DND-41 (cell line): ENCODE measurements at regions not wholly inside any gene's neighbourhood (a gene's known extent, or its start where the extent isn't known, plus 50 kb on each side); places are given as distances from the start of the nearest gene placed in this dataset.

Experiments used
- ATAC-seq: fragments of 200-7000 bp; cut with Tn5 transposase; 3 replicates; pipeline ENCODE4 v1.9.1; 2021; ENCODE audit warnings: low read depth; ENCODE audit not compliant: insufficient read depth
- DNase-seq: peaks from one replicate; pipeline ENCODE4 v3.0.0-alpha.2; 2020
- H2AFZ ChIP-seq: 2 replicates; pipeline ENCODE4 v1.6.0; 2012; ENCODE audit warnings: low read depth, low read length
- H3K27ac ChIP-seq: 2 replicates; pipeline ENCODE4 v1.5.1; 2012; ENCODE audit warnings: low read length, inconsistent platforms
- H3K27me3 ChIP-seq: fragments of 200-600 bp; sonication (generic); 2 replicates; pipeline ENCODE4 v1.6.0; 2012; ENCODE audit warnings: low read length, mild to moderate bottlenecking, inconsistent platforms; ENCODE audit not compliant: insufficient read depth, poor library complexity
- H3K36me3 ChIP-seq: 2 replicates; pipeline ENCODE4 v1.5.1; 2012; ENCODE audit warnings: low read length, inconsistent platforms; ENCODE audit not compliant: insufficient read depth
- H3K4me1 ChIP-seq: 2 replicates; pipeline ENCODE4 v1.5.1; 2012; ENCODE audit warnings: mild to moderate bottlenecking, low read length; ENCODE audit not compliant: insufficient read depth
- H3K4me2 ChIP-seq: 2 replicates; pipeline ENCODE4 v1.6.0; 2012; ENCODE audit warnings: mild to moderate bottlenecking, moderate library complexity, low read length, inconsistent platforms; ENCODE audit not compliant: insufficient read depth
- H3K4me3 ChIP-seq, 2 experiments: fragments of 200-600 bp in 1 of 2; shearing (Covaris generic) in 1 of 2; 2 replicates each; pipeline ENCODE4 v1.5.1; 2012 to 2016; ENCODE audit warnings: inconsistent platforms in 2 of 2, low read length in 2 of 2, mild to moderate bottlenecking in 2 of 2, low read depth in 1 of 2, moderate library complexity in 1 of 2
- H3K79me2 ChIP-seq: 2 replicates; pipeline ENCODE4 v1.6.0; 2012; ENCODE audit warnings: low read length, inconsistent platforms; ENCODE audit not compliant: insufficient read depth
- H3K9ac ChIP-seq: 2 replicates; pipeline ENCODE4 v1.6.0; 2012; ENCODE audit warnings: low read depth, mild to moderate bottlenecking, inconsistent platforms, low read length, moderate library complexity
- H3K9me3 ChIP-seq: 2 replicates; pipeline ENCODE4 v1.5.1; 2012; ENCODE audit warnings: low read length, moderate library complexity, mild to moderate bottlenecking, inconsistent platforms; ENCODE audit not compliant: insufficient read depth, severe bottlenecking
- H4K20me1 ChIP-seq: 2 replicates; pipeline ENCODE4 v1.6.0; 2012; ENCODE audit warnings: low read length; ENCODE audit not compliant: insufficient read depth
- CTCF ChIP-seq: IDR thresholded peaks from 2 replicates; pipeline ENCODE4 v1.5.1; 2012; ENCODE audit warnings: borderline replicate concordance, low read length, moderate library complexity, mild to moderate bottlenecking; ENCODE audit not compliant: poor library complexity, severe bottlenecking; ENCODE audit errors: extremely low read depth
- EZH2 ChIP-seq: IDR thresholded peaks from 3 replicates; pipeline ENCODE4 v1.6.1; 2012; ENCODE audit warnings: borderline replicate concordance, low read depth, mild to moderate bottlenecking, moderate library complexity, low read length, inconsistent platforms; ENCODE audit not compliant: severe bottlenecking

GRCh38 chr4:116397291-116397690 is 688.1 kb downstream of the TRAM1L1 start:
- H3K4me1 ChIP-seq: no peaks in the 10 kb centered on the region
- H2AFZ ChIP-seq: no peak overlapping the region
- ATAC-seq (no peak), DNase-seq (no peak)
- H3K27me3 ChIP-seq: no peaks in the 10 kb centered on the region
- no peaks in the 10 kb centered on the region for H3K9me3 ChIP-seq
- TF ChIP-seq EZH2: no peak
- no peak for TF ChIP-seq CTCF
- H3K27ac ChIP-seq: no peak overlapping the region
- no peaks in the 10 kb centered on the region for H3K36me3 ChIP-seq
- H3K79me2 ChIP-seq: no peaks in the 10 kb centered on the region
- H3K4me3 ChIP-seq: no peak overlapping the region
- H4K20me1 ChIP-seq: no peaks in the 10 kb centered on the region
- no peak overlapping the region for H3K4me2 ChIP-seq
- H3K9ac ChIP-seq: no peak overlapping the region

DNA sequence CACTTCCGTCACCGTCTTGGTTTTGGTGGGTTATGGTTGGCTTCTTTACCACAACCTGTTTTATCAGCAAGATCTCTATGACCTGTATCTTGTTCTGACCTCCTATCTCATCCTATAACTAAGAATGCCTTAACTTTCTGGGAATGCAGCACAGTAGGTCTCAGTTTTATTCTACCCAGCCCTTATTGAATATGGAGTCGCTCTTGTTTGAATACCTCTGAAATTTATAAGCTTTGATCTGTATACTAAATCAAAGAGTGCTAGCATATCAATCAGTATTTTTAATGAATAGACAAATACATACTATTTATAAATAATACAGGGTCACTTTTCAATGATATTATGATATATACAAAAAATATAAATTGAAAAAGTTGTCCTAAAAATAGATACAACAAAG is 690.0 kb downstream of the TRAM1L1 start:
- Histone ChIP-seq H3K4me2 (no peak overlapping the region), H2AFZ (no peak overlapping the region), H3K9ac (no peak overlapping the region), H4K20me1 (no peaks in the 10 kb centered on the region), H3K4me3 (no peak overlapping the region), H3K9me3 (no peaks in the 10 kb centered on the region), H3K36me3 (no peaks in the 10 kb centered on the region), H3K79me2 (no peaks in the 10 kb centered on the region), H3K4me1 (no peaks in the 10 kb centered on the region), H3K27me3 (no peaks in the 10 kb centered on the region), H3K27ac (no peak overlapping the region)
- DNase-seq (no peak), ATAC-seq (no peak)
- TF ChIP-seq EZH2: no peak
- TF ChIP-seq CTCF: no peak

DNA sequence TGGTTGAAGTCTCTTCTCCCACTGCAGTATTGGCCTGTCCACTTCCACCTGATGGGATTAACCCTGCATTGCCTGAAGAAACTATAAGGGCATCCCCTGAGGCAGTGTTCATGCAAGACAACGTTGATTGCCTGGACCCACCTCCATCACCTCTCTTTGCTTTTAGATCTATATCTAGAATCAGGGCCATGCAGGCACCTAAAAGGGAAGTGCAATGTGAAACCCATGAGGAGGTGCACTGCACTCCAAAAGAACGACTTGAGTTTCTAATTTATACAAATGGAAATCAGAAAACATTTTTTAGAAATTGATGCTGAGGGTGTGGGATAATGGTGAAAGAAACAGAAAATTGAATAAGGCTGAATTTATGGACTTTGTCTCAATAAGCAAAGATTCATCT is 694.4 kb downstream of the TRAM1L1 start:
- no peak overlapping the region for H3K4me2 ChIP-seq
- no peaks in the 10 kb centered on the region for H4K20me1 ChIP-seq
- no peaks in the 10 kb centered on the region for H3K9me3 ChIP-seq
- H3K79me2 ChIP-seq: no peaks in the 10 kb centered on the region
- no peak overlapping the region for H3K27ac ChIP-seq
- no peaks in the 10 kb centered on the region for H3K36me3 ChIP-seq
- H3K4me3 ChIP-seq: no peak overlapping the region
- H3K9ac ChIP-seq: no peak overlapping the region
- no peak for DNase-seq
- H2AFZ ChIP-seq: no peak overlapping the region
- no peaks in the 10 kb centered on the region for H3K27me3 ChIP-seq
- H3K4me1 ChIP-seq: no peaks in the 10 kb centered on the region
- no peak for ATAC-seq
- TF ChIP-seq EZH2 (no peak), CTCF (no peak)

DNA sequence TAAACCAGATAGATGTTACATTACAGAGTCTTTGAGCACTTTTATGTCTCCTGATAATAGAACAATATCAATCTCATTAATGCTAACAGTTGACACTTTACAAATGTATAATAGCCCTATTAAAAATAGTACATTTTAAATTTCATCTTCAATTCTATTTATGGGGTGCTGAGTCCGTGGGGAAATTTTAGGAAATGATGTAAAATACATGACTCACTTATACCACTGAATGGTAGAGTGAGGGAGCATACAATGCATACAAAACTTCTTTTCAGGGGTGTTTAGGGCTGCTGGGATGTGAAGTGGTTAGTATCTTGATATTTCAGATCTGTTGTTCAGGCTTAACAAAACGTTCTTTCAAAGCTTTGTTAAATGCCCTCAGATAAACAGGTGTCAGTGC is 696.2 kb downstream of the TRAM1L1 start:
- Histone ChIP-seq H4K20me1 (no peaks in the 10 kb centered on the region), H3K27ac (no peak overlapping the region), H2AFZ (no peak overlapping the region), H3K9me3 (no peaks in the 10 kb centered on the region), H3K27me3 (no peaks in the 10 kb centered on the region), H3K4me2 (no peak overlapping the region), H3K4me3 (no peak overlapping the region), H3K36me3 (no peaks in the 10 kb centered on the region), H3K4me1 (no peaks in the 10 kb centered on the region), H3K9ac (no peak overlapping the region), H3K79me2 (no peaks in the 10 kb centered on the region)
- TF ChIP-seq CTCF: no peak
- TF ChIP-seq EZH2: no peak
- DNase-seq (no peak), ATAC-seq (no peak)
